CD4-positive, alpha-beta T cell treated with Interleukin-1 beta for 1 hour (primary cell): ENCODE measurements at regions not wholly inside any gene's neighbourhood (a gene's known extent, or its start where the extent isn't known, plus 50 kb on each side); places are given as distances from the start of the nearest gene placed in this dataset.
"Not testable (repeated sequence)": the region's sequence is repeated elsewhere in the genome, so short reads cannot be mapped to it uniquely, and the experiment has no call there.

Source experiments
- DNase-seq, 2 donors: peaks; one replicate each; pipeline ENCODE4 v3.0.0-alpha.2; 2020 to 2022

- DNase-seq = no peak
Measured at GRCh38 chr7:89401099-89401498, 605.6 kb upstream of the TEX47 start.

GRCh38 chr7:89401690-89402089, 606.2 kb upstream of the TEX47 start:
- no peak for DNase-seq

GRCh38 chr7:89451911-89452310, 656.4 kb upstream of the TEX47 start:
- DNase-seq = no peak

- no peak for DNase-seq
Measured at GRCh38 chr7:89456556-89456955, 661.0 kb upstream of the TEX47 start.

GRCh38 chr7:89458114-89458513, 662.6 kb upstream of the TEX47 start:
- no peak for DNase-seq

GRCh38 chr7:89474456-89474855, 678.9 kb upstream of the TEX47 start:
- DNase-seq = no peak

- DNase-seq = no peak
Measured at GRCh38 chr7:89477991-89478390, 676.3 kb upstream of the STEAP1 start.

GRCh38 chr7:89495704-89496103, 658.6 kb upstream of the STEAP1 start:
- no peak for DNase-seq

GRCh38 chr7:89500084-89500483, 654.2 kb upstream of the STEAP1 start:
- DNase-seq = no peak

- DNase-seq = no peak
Measured at GRCh38 chr7:89503281-89503680, 651.0 kb upstream of the STEAP1 start.

- no peak for DNase-seq
Measured at GRCh38 chr7:89507034-89507433, 647.2 kb upstream of the STEAP1 start.

GRCh38 chr7:89511900-89512299, 642.4 kb upstream of the STEAP1 start:
- DNase-seq = no peak

- no peak for DNase-seq
Measured at GRCh38 chr7:89514970-89515369, 639.3 kb upstream of the STEAP1 start.

- no peak for DNase-seq
Measured at GRCh38 chr7:89517815-89518214, 636.5 kb upstream of the STEAP1 start.

- no peak for DNase-seq
Measured at GRCh38 chr7:89549768-89550167, 604.5 kb upstream of the STEAP1 start.

GRCh38 chr7:89554209-89554608, 600.1 kb upstream of the STEAP1 start:
- DNase-seq = no peak

- DNase-seq = no peak
Measured at GRCh38 chr7:89559596-89559995, 594.7 kb upstream of the STEAP1 start.

- DNase-seq = no peak
Measured at GRCh38 chr7:89563597-89563996, 590.7 kb upstream of the STEAP1 start.

GRCh38 chr7:89584896-89585295, 569.4 kb upstream of the STEAP1 start:
- DNase-seq = no peak

- no peak for DNase-seq
Measured at GRCh38 chr7:89593125-89593524, 561.1 kb upstream of the STEAP1 start.

- DNase-seq = no peak
Measured at GRCh38 chr7:89602984-89603383, 551.3 kb upstream of the STEAP1 start.

- DNase-seq = no peak
Measured at GRCh38 chr7:89605362-89605761, 548.9 kb upstream of the STEAP1 start.

GRCh38 chr7:89606511-89606910, 547.8 kb upstream of the STEAP1 start:
- DNase-seq = no peak

GRCh38 chr7:89607792-89608191, 546.5 kb upstream of the STEAP1 start:
- peak; percentile 17 to 21 for DNase-seq

- not testable (repeated sequence) for DNase-seq
Measured at GRCh38 chr7:89616829-89617228, 537.4 kb upstream of the STEAP1 start.

GRCh38 chr7:89618274-89618673, 536.0 kb upstream of the STEAP1 start:
- no peak for DNase-seq
